WI38 (cell line): ENCODE measurements at regions not wholly inside any gene's neighbourhood (a gene's known extent, or its start where the extent isn't known, plus 50 kb on each side); places are given as distances from the start of the nearest gene placed in this dataset.

Experiments used
- H3K4me3 ChIP-seq: 2 replicates; pipeline ENCODE4 v1.5.1; 2011; ENCODE audit warnings: low read depth, mild to moderate bottlenecking, control low read depth, low read length
- CTCF ChIP-seq: IDR thresholded peaks from 2 replicates; pipeline ENCODE4 v1.5.1; 2012; ENCODE audit warnings: low read depth, mild to moderate bottlenecking, control low read depth, low read length

GRCh38 chr1:184285401-184286087 lies 101.3 kb upstream of the C1orf21 start:
- no peak overlapping the region for H3K4me3 ChIP-seq
- TF ChIP-seq CTCF = no peak

GRCh38 chr1:184287001-184287400 lies 99.8 kb upstream of the C1orf21 start:
- H3K4me3 ChIP-seq = no peak overlapping the region
- no peak for TF ChIP-seq CTCF

GRCh38 chr1:184289825-184290550 lies 96.8 kb upstream of the C1orf21 start:
- TF ChIP-seq CTCF = no peak
- no peak overlapping the region for H3K4me3 ChIP-seq

- TF ChIP-seq CTCF = no peak
- H3K4me3 ChIP-seq = no peak overlapping the region
Observed at GRCh38 chr1:184291701-184292100, 95.1 kb upstream of the C1orf21 start.

GRCh38 chr1:184292101-184292500 lies 94.7 kb upstream of the C1orf21 start:
- no peak for TF ChIP-seq CTCF
- H3K4me3 ChIP-seq = no peak overlapping the region

- H3K4me3 ChIP-seq = no peak overlapping the region
- TF ChIP-seq CTCF = no peak
Observed at GRCh38 chr1:184294101-184294500, 92.7 kb upstream of the C1orf21 start.
